OCI-M2 (cell line): ENCODE measurements at regions not wholly inside any gene's neighbourhood (a gene's known extent, or its start where the extent isn't known, plus 50 kb on each side); places are given as distances from the start of the nearest gene placed in this dataset.
"Not testable (repeated sequence)": the region's sequence is repeated elsewhere in the genome, so short reads cannot be mapped to it uniquely, and the experiment has no call there.

Experiments used
- DNase-seq: peaks from one replicate; lab custom pipeline; 2025; ENCODE audit not compliant: unreplicated experiment; lab: John Stamatoyannopoulos, UW

- DNase-seq = no peak
These were observed 557.0 kb upstream of the SGO1 start for GRCh38 chr3:20742903-20743552.

GRCh38 chr3:20741381-20741780 is 555.4 kb upstream of the SGO1 start:
- DNase-seq = no peak

- DNase-seq = no peak
These were observed 553.8 kb upstream of the SGO1 start for GRCh38 chr3:20739814-20740213.

- no peak for DNase-seq
These were observed 550.4 kb upstream of the SGO1 start for GRCh38 chr3:20736287-20736852.

- no peak for DNase-seq
These were observed 543.2 kb upstream of the SGO1 start for GRCh38 chr3:20729185-20729584.

- no peak for DNase-seq
These were observed 540.8 kb upstream of the SGO1 start for GRCh38 chr3:20726786-20727185.

GRCh38 chr3:20724241-20724640 is 538.2 kb upstream of the SGO1 start:
- DNase-seq = no peak

- not testable (repeated sequence) for DNase-seq
These were observed 530.4 kb upstream of the SGO1 start for GRCh38 chr3:20716425-20716824.

- DNase-seq = no peak
These were observed 515.6 kb upstream of the SGO1 start for GRCh38 chr3:20701641-20702040.

- no peak for DNase-seq
These were observed 514.7 kb upstream of the SGO1 start for GRCh38 chr3:20700714-20701113.

GRCh38 chr3:20698896-20699295 is 512.9 kb upstream of the SGO1 start:
- DNase-seq = no peak

GRCh38 chr3:20696388-20697150 is 510.6 kb upstream of the SGO1 start:
- no peak for DNase-seq

- no peak for DNase-seq
These were observed 506.7 kb upstream of the SGO1 start for GRCh38 chr3:20692675-20693074.

- no peak for DNase-seq
These were observed 497.9 kb upstream of the SGO1 start for GRCh38 chr3:20683910-20684309.

- no peak for DNase-seq
These were observed 496.6 kb upstream of the SGO1 start for GRCh38 chr3:20682573-20682972.

GRCh38 chr3:20680990-20681628 is 495.1 kb upstream of the SGO1 start:
- DNase-seq = no peak

- DNase-seq = no peak
These were observed 487.9 kb upstream of the SGO1 start for GRCh38 chr3:20673866-20674265.

- DNase-seq = no peak
These were observed 483.7 kb upstream of the SGO1 start for GRCh38 chr3:20669675-20670074.

- DNase-seq = no peak
These were observed 483.2 kb upstream of the SGO1 start for GRCh38 chr3:20669184-20669583.

GRCh38 chr3:20668411-20668810 is 482.4 kb upstream of the SGO1 start:
- no peak for DNase-seq

GRCh38 chr3:20666091-20666490 is 480.1 kb upstream of the SGO1 start:
- no peak for DNase-seq

GRCh38 chr3:20658491-20658890 is 472.5 kb upstream of the SGO1 start:
- no peak for DNase-seq
